ENCODE measurements at regions not wholly inside any gene's neighbourhood (a gene's known extent, or its start where the extent isn't known, plus 50 kb on each side); places are given as distances from the start of the nearest gene placed in this dataset.

- intact Hi-C loops (cut with DNase I), result no loop called here
- H3K27me3 ChIP-seq, result no peaks in the 10 kb centered on the region
- no peaks in the 10 kb centered on the region for H3K4me1 ChIP-seq
- TF ChIP-seq POLR2AphosphoS5 (IDR thresholded peaks at IDR 0.05; ENCODE audit: insufficient read depth in 1 of 2, low read depth in 1 of 2) (no peak), POLR2A (IDR thresholded peaks at IDR 0.05) (no peak), CTCF (IDR thresholded peaks at IDR 0.05) (no peak)
- DNase-seq (ENCODE audit: extremely low spot score in 2 of 2), result no peak
- no peak overlapping the region for H3K27ac ChIP-seq
- no peak overlapping the region for H3K4me3 ChIP-seq
- H3K36me3 ChIP-seq, result no peaks in the 10 kb centered on the region
- H3K9me3 ChIP-seq, result no peaks in the 10 kb centered on the region
Observed at GRCh38 chr17:14690704-14691103, 389.8 kb downstream of the HS3ST3B1 start.

GRCh38 chr17:14688134-14688533 is 387.3 kb downstream of the HS3ST3B1 start:
- no peak for DNase-seq (ENCODE audit: extremely low spot score in 2 of 2)
- no peak overlapping the region for H3K27ac ChIP-seq
- H3K4me1 ChIP-seq, result no peaks in the 10 kb centered on the region
- TF ChIP-seq POLR2AphosphoS5 (IDR thresholded peaks at IDR 0.05; ENCODE audit: insufficient read depth in 1 of 2, low read depth in 1 of 2), result no peak
- TF ChIP-seq CTCF (IDR thresholded peaks at IDR 0.05), result no peak
- no peak for TF ChIP-seq POLR2A (IDR thresholded peaks at IDR 0.05)
- H3K36me3 ChIP-seq, result no peaks in the 10 kb centered on the region
- intact Hi-C loops (cut with DNase I), result no loop called here
- H3K27me3 ChIP-seq, result no peaks in the 10 kb centered on the region
- no peaks in the 10 kb centered on the region for H3K9me3 ChIP-seq
- H3K4me3 ChIP-seq, result no peak overlapping the region

GRCh38 chr17:14672830-14673229 is 371.9 kb downstream of the HS3ST3B1 start:
- H3K4me1 ChIP-seq, result no peaks in the 10 kb centered on the region
- no peak overlapping the region for H3K27ac ChIP-seq
- no peak for DNase-seq (ENCODE audit: extremely low spot score in 2 of 2)
- no peaks in the 10 kb centered on the region for H3K36me3 ChIP-seq
- intact Hi-C loops (cut with DNase I), result no loop called here
- H3K27me3 ChIP-seq, result no peaks in the 10 kb centered on the region
- H3K4me3 ChIP-seq, result no peak overlapping the region
- H3K9me3 ChIP-seq, result no peaks in the 10 kb centered on the region
- no peak for TF ChIP-seq POLR2AphosphoS5 (IDR thresholded peaks at IDR 0.05; ENCODE audit: insufficient read depth in 1 of 2, low read depth in 1 of 2)
- no peak for TF ChIP-seq POLR2A (IDR thresholded peaks at IDR 0.05)

- H3K36me3 ChIP-seq, result no peaks in the 10 kb centered on the region
- intact Hi-C loops (cut with DNase I), result no loop called here
- H3K9me3 ChIP-seq, result no peaks in the 10 kb centered on the region
- no peak for TF ChIP-seq POLR2A (IDR thresholded peaks at IDR 0.05)
- TF ChIP-seq POLR2AphosphoS5 (IDR thresholded peaks at IDR 0.05; ENCODE audit: insufficient read depth in 1 of 2, low read depth in 1 of 2), result no peak
- no peak for TF ChIP-seq CTCF (IDR thresholded peaks at IDR 0.05)
- no peak overlapping the region for H3K4me3 ChIP-seq
- H3K27me3 ChIP-seq, result no peaks in the 10 kb centered on the region
- no peaks in the 10 kb centered on the region for H3K4me1 ChIP-seq
- DNase-seq (ENCODE audit: extremely low spot score in 2 of 2), result no peak
- no peak overlapping the region for H3K27ac ChIP-seq
Observed at GRCh38 chr17:14670861-14671260, 370.0 kb downstream of the HS3ST3B1 start.

- Histone ChIP-seq H3K4me3 (no peak overlapping the region), H3K27me3 (no peaks in the 10 kb centered on the region), H3K27ac (no peak overlapping the region), H3K9me3 (no peaks in the 10 kb centered on the region), H3K4me1 (no peaks in the 10 kb centered on the region), H3K36me3 (no peaks in the 10 kb centered on the region)
- no peak for DNase-seq (ENCODE audit: extremely low spot score in 2 of 2)
- TF ChIP-seq POLR2AphosphoS5 (IDR thresholded peaks at IDR 0.05; ENCODE audit: insufficient read depth in 1 of 2, low read depth in 1 of 2) (no peak), POLR2A (IDR thresholded peaks at IDR 0.05) (no peak), CTCF (IDR thresholded peaks at IDR 0.05) (no peak)
- intact Hi-C loops (cut with DNase I), result no loop called here
Observed at GRCh38 chr17:14664511-14664910, 363.6 kb downstream of the HS3ST3B1 start.

- H3K4me1 ChIP-seq, result no peaks in the 10 kb centered on the region
- no peak overlapping the region for H3K27ac ChIP-seq
- no peaks in the 10 kb centered on the region for H3K27me3 ChIP-seq
- TF ChIP-seq CTCF (IDR thresholded peaks at IDR 0.05), result no peak
- TF ChIP-seq POLR2A (IDR thresholded peaks at IDR 0.05), result no peak
- no peak for TF ChIP-seq POLR2AphosphoS5 (IDR thresholded peaks at IDR 0.05; ENCODE audit: insufficient read depth in 1 of 2, low read depth in 1 of 2)
- H3K9me3 ChIP-seq, result no peaks in the 10 kb centered on the region
- intact Hi-C loops (cut with DNase I), result no loop called here
- H3K36me3 ChIP-seq, result no peaks in the 10 kb centered on the region
- no peak overlapping the region for H3K4me3 ChIP-seq
- no peak for DNase-seq (ENCODE audit: extremely low spot score in 2 of 2)
Observed at GRCh38 chr17:14641117-14641516, 340.2 kb downstream of the HS3ST3B1 start.
